Prostate gland (tissue), 2 donors: ENCODE measurements at regions not wholly inside any gene's neighbourhood (a gene's known extent, or its start where the extent isn't known, plus 50 kb on each side); places are given as distances from the start of the nearest gene placed in this dataset.

ENCODE experiments used
- DNase-seq: peaks from one replicate; pipeline ENCODE4 v3.0.0-alpha.2; 2019; ENCODE audit warnings: low spot score
- H3K27ac ChIP-seq, 2 donors: fragments of 200-600 bp; sonication (generic); 2 replicates each; pipeline ENCODE4 v1.5.1; 2017 to 2019
- H3K27me3 ChIP-seq: fragments of 200-600 bp; sonication (generic); replicated peaks from 2 replicates; pipeline ENCODE4 v1.5.1; 2019; ENCODE audit not compliant: insufficient read depth
- H3K36me3 ChIP-seq, 2 donors: fragments of 200-600 bp; sonication (generic); 1 replicate in 1 of 2; 2 replicates in 1 of 2; pipeline versions ENCODE4 v1.5.1 to v1.8.1; 2017 to 2019
- H3K4me1 ChIP-seq: fragments of 200-600 bp; sonication (generic); replicated peaks from 2 replicates; pipeline ENCODE4 v1.5.1; 2019
- H3K4me3 ChIP-seq, 2 donors: fragments of 200-600 bp; sonication (generic); 2 replicates each; pipeline ENCODE4 v1.5.1; 2017 to 2019
- H3K9me3 ChIP-seq: fragments of 200-600 bp; sonication (generic); 2 replicates; pipeline ENCODE4 v1.5.1; 2017
- CTCF ChIP-seq, 4 experiments: fragments of 200-600 bp in 2 of 4; fragments of 450-650 bp in 2 of 4; sonication (generic) in 2 of 4; IDR thresholded peaks; 1 replicate in 3 of 4; 2 replicates in 1 of 4; pipeline ENCODE4 v1.5.1; 2016 to 2019; ENCODE audit warnings: antibody characterized with exemption in 4 of 4, mild to moderate bottlenecking in 2 of 4, moderate library complexity in 2 of 4
- POLR2A ChIP-seq: fragments of 450-650 bp; IDR thresholded peaks from one replicate; pipeline ENCODE4 v1.6.1; 2016; ENCODE audit warnings: antibody characterized with exemption, mild to moderate bottlenecking
- POLR2AphosphoS5 ChIP-seq: sonication (generic); formaldehyde crosslinking; IDR thresholded peaks from one replicate; pipeline ENCODE4 v1.6.1; 2017; ENCODE audit warnings: antibody characterized with exemption
- WGBS: methylation state at CpG from one replicate; pipeline ENCODE4 v1.1.5; 2018; 5-methylcytosine and 5-hydroxymethylcytosine counted together
- intact Hi-C: fragments of 100-400 bp; cut with DNase I; formaldehyde crosslinking; loops from one replicate; pipeline ENCODE4 v1.14.2; 2022

GRCh38 chr18:75638223-75638775, 210.8 kb upstream of the SMIM21 start:
- intact Hi-C loops: no loop called here
- no peak for DNase-seq
- Histone ChIP-seq H3K4me1 (no peaks in the 10 kb centered on the region), H3K27ac (no peak overlapping the region), H3K4me3 (no peak overlapping the region), H3K36me3 (no peaks in the 10 kb centered on the region), H3K27me3 (no peaks in the 10 kb centered on the region), H3K9me3 (no peaks in the 10 kb centered on the region)
- TF ChIP-seq POLR2AphosphoS5 (no peak), POLR2A (no peak), CTCF (IDR thresholded peaks at IDR 0.05) (no peak)
- WGBS: 33% methylated on average over 16 of the region's 16 CpGs

GRCh38 chr18:75635096-75635495, 207.6 kb upstream of the SMIM21 start:
- intact Hi-C loops: no loop called here
- Histone ChIP-seq H3K4me1 (no peaks in the 10 kb centered on the region), H3K9me3 (no peaks in the 10 kb centered on the region), H3K27ac (no peak overlapping the region), H3K27me3 (no peaks in the 10 kb centered on the region), H3K36me3 (no peaks in the 10 kb centered on the region), H3K4me3 (no peak overlapping the region)
- no peak for DNase-seq
- no peak for TF ChIP-seq POLR2AphosphoS5
- TF ChIP-seq POLR2A: no peak
- no peak for TF ChIP-seq CTCF (IDR thresholded peaks at IDR 0.05)
- whole genome bisulfite sequencing: 88% methylated on average over 5 of the region's 5 CpGs

- H3K4me1 ChIP-seq: no peaks in the 10 kb centered on the region
- 96% methylated on average over 5 of the region's 5 CpGs for WGBS
- no peaks in the 10 kb centered on the region for H3K36me3 ChIP-seq
- no peaks in the 10 kb centered on the region for H3K27me3 ChIP-seq
- no peak overlapping the region for H3K27ac ChIP-seq
- H3K4me3 ChIP-seq: no peak overlapping the region
- intact Hi-C loops: no loop called here
- no peak for DNase-seq
- H3K9me3 ChIP-seq: no peaks in the 10 kb centered on the region
- TF ChIP-seq CTCF (IDR thresholded peaks at IDR 0.05) (no peak), POLR2A (no peak), POLR2AphosphoS5 (no peak)
Measured at GRCh38 chr18:75625966-75626365, 198.5 kb upstream of the SMIM21 start.

GRCh38 chr18:75624869-75625268, 197.4 kb upstream of the SMIM21 start:
- intact Hi-C loops: no loop called here

More at GRCh38 chr18:75624869-75625268, 197.4 kb upstream of the SMIM21 start:
- no peak for DNase-seq
- H3K27me3 ChIP-seq: no peaks in the 10 kb centered on the region
- H3K27ac ChIP-seq: no peak overlapping the region
- no peaks in the 10 kb centered on the region for H3K9me3 ChIP-seq
- no peaks in the 10 kb centered on the region for H3K36me3 ChIP-seq
- H3K4me1 ChIP-seq: no peaks in the 10 kb centered on the region
- TF ChIP-seq POLR2AphosphoS5 (no peak), POLR2A (no peak), CTCF (IDR thresholded peaks at IDR 0.05) (no peak)
- no peak overlapping the region for H3K4me3 ChIP-seq
- 95% methylated on average over 5 of the region's 5 CpGs for WGBS
